Gastrocnemius medialis (tissue), 4 donors: ENCODE measurements at regions not wholly inside any gene's neighbourhood (a gene's known extent, or its start where the extent isn't known, plus 50 kb on each side); places are given as distances from the start of the nearest gene placed in this dataset.

Source experiments
- ATAC-seq, 2 donors: fragments of 150-250 bp; one replicate each; pipeline ENCODE4 v1.9.1; 2016
- DNase-seq, 2 donors: peaks; one replicate each; pipeline ENCODE4 v3.0.0-alpha.2; 2019
- H3K27ac ChIP-seq, 4 donors: fragments of 200-600 bp; sonication (generic); 1 replicate in 1 of 4; 2 replicates in 3 of 4; pipeline ENCODE4 v1.5.1; 2016 to 2018; ENCODE audit warnings: mild to moderate bottlenecking in 2 of 4, moderate library complexity in 1 of 4
- H3K27me3 ChIP-seq, 3 donors: fragments of 200-600 bp; sonication (generic) in 2 of 3; 1 replicate in 1 of 3; 2 replicates in 2 of 3; pipeline versions ENCODE4 v1.5.1 to v1.6.0; 2016 to 2019; ENCODE audit warnings: mild to moderate bottlenecking in 1 of 3, moderate library complexity in 1 of 3
- H3K36me3 ChIP-seq, 2 donors: fragments of 200-600 bp; sonication (generic) in 1 of 2; one replicate each; pipeline ENCODE4 v1.5.1; 2017 to 2018
- H3K4me1 ChIP-seq, 2 donors: fragments of 200-600 bp; sonication (generic) in 1 of 2; one replicate each; pipeline ENCODE4 v1.5.1; 2016 to 2017; ENCODE audit warnings: mild to moderate bottlenecking in 2 of 2
- H3K4me3 ChIP-seq, 4 donors: fragments of 200-600 bp; sonication (generic) in 3 of 4; 1 replicate in 1 of 4; 2 replicates in 3 of 4; pipeline ENCODE4 v1.5.1; 2016 to 2019; ENCODE audit warnings: mild to moderate bottlenecking in 2 of 4
- H3K9me3 ChIP-seq, 3 donors: fragments of 200-600 bp; sonication (generic) in 2 of 3; 1 replicate in 1 of 3; 2 replicates in 2 of 3; pipeline ENCODE4 v1.5.1; 2016 to 2019
- CTCF ChIP-seq, 5 experiments: fragments of 450-650 bp in 3 of 5; fragments of 200-600 bp in 2 of 5; sonication (generic) in 2 of 5; IDR thresholded peaks in 4 of 5; conservative IDR thresholded peaks in 1 of 5; 1 replicate in 4 of 5; 2 replicates in 1 of 5; pipeline ENCODE4 v1.5.1; 2016 to 2019; ENCODE audit warnings: antibody characterized with exemption in 5 of 5, mild to moderate bottlenecking in 3 of 5, moderate library complexity in 3 of 5
- POLR2A ChIP-seq, 2 donors: fragments of 450-650 bp; IDR thresholded peaks; one replicate each; pipeline ENCODE4 v1.6.1; 2017; ENCODE audit warnings: antibody characterized with exemption in 2 of 2, mild to moderate bottlenecking in 2 of 2, moderate library complexity in 2 of 2
- in situ Hi-C, 4 donors: fragments of 200-750 bp; cut with MboI; loops; one replicate each; pipeline versions ENCODE4 v1.15.0 to v1.8.0; 2017; ENCODE audit warnings: low sequenced_read_pairs in 4 of 4
- intact Hi-C: fragments of 100-400 bp; cut with DNase I; formaldehyde crosslinking; loops from one replicate; pipeline ENCODE4 v1.15.1; 2023; ENCODE audit warnings: low total_unique reads

DNA sequence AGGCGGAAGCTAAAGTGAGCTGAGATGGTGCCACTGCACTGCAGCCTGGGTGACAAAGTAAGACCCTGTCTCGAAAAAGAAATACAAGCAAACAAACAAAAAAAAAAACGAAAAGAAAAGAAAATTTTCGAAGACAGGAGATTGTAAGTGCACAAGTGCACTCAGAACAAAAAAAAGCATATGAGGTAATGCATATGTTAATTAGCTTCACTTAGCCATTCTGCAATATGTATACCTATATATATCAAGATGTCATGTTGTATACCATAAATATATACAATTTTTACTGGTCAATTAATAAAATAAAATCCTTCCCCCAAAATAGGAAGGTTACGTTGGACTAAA is 127.5 kb downstream of the RIN2 start:
- H3K36me3 ChIP-seq, result no peaks in the 10 kb centered on the region
- intact Hi-C loops, result loop anchor here (5.0 kb wide), 5 partner anchors 52 to 193 kb away; no protein-coding TSS in a partner anchor
- peak overlapping the region; percentile 67 to 80 (median 77) for H3K27ac ChIP-seq
- no peaks in the 10 kb centered on the region for H3K27me3 ChIP-seq
- no peak for TF ChIP-seq POLR2A (IDR thresholded peaks at IDR 0.05)
- no peak for TF ChIP-seq CTCF (IDR thresholded peaks at IDR 0.05 in 4 of 5, conservative IDR thresholded peaks at IDR 0.05 in 1 of 5)
- no peaks in the 10 kb centered on the region for H3K9me3 ChIP-seq
- DNase-seq (no peak), ATAC-seq (no peak)
- peak overlapping the region in 3 of 4 donors; percentile 36 to 42 (median 38) for H3K4me3 ChIP-seq
- in situ Hi-C loops, result loop anchor here in 2 of 4 donors (10.0 to 25.0 kb wide), 2 partner anchors 59 to 198 kb away; no protein-coding TSS in a partner anchor
- H3K4me1 ChIP-seq, result peaks cover 45 to 56% of the 10 kb centered on the region in 2 donors

- ATAC-seq, result peak in 1 of 2 donors; percentile 40
- Histone ChIP-seq H3K4me1 (peaks cover 50 to 61% of the 10 kb centered on the region in 2 donors), H3K27ac (peak overlapping the region; percentile 67 to 80 (median 77)), H3K36me3 (no peaks in the 10 kb centered on the region), H3K9me3 (no peaks in the 10 kb centered on the region), H3K27me3 (no peaks in the 10 kb centered on the region), H3K4me3 (peak overlapping the region; percentile 36 to 42 (median 38))
- intact Hi-C loops (loop anchor here (2.0 to 5.0 kb wide), 6 partner anchors 31 to 194 kb away; no protein-coding TSS in a partner anchor), in situ Hi-C loops (loop anchor here in 2 of 4 donors (10.0 to 25.0 kb wide), 2 partner anchors 59 to 199 kb away; no protein-coding TSS in a partner anchor)
- TF ChIP-seq POLR2A (IDR thresholded peaks at IDR 0.05) (no peak), CTCF (IDR thresholded peaks at IDR 0.05 in 4 of 5, conservative IDR thresholded peaks at IDR 0.05 in 1 of 5) (no peak)
- DNase-seq, result peak in 1 of 2 donors; percentile 31
These were observed 128.0 kb downstream of the RIN2 start for GRCh38 chr20:19885939-19886660.

- Histone ChIP-seq H3K27me3 (no peaks in the 10 kb centered on the region), H3K4me3 (peak overlapping the region; percentile 36 to 42 (median 38)), H3K4me1 (peaks cover 50 to 64% of the 10 kb centered on the region in 2 donors), H3K27ac (peak overlapping the region; percentile 67 to 80 (median 77)), H3K9me3 (no peaks in the 10 kb centered on the region), H3K36me3 (no peaks in the 10 kb centered on the region)
- no peak for DNase-seq
- in situ Hi-C loops (loop anchor here in 2 of 4 donors (10.0 to 25.0 kb wide), 2 partner anchors 58 to 199 kb away; no protein-coding TSS in a partner anchor), intact Hi-C loops (loop anchor here (2.0 to 5.0 kb wide), 6 partner anchors 30 to 194 kb away; no protein-coding TSS in a partner anchor)
- no peak for TF ChIP-seq CTCF (IDR thresholded peaks at IDR 0.05 in 4 of 5, conservative IDR thresholded peaks at IDR 0.05 in 1 of 5)
- no peak for TF ChIP-seq POLR2A (IDR thresholded peaks at IDR 0.05)
- ATAC-seq, result no peak
These were observed 128.7 kb downstream of the RIN2 start for GRCh38 chr20:19886661-19887288.

GRCh38 chr20:19887556-19888268 is 129.4 kb upstream of the NAA20 start:
- Histone ChIP-seq H3K9me3 (no peaks in the 10 kb centered on the region), H3K27ac (peak overlapping the region; percentile 67 to 80 (median 77)), H3K27me3 (no peaks in the 10 kb centered on the region), H3K4me3 (peak overlapping the region; percentile 36 to 42 (median 38)), H3K4me1 (peaks cover 50 to 64% of the 10 kb centered on the region in 2 donors), H3K36me3 (no peaks in the 10 kb centered on the region)
- intact Hi-C loops (loop anchor here (2.0 to 5.0 kb wide), 6 partner anchors 29 to 195 kb away; no protein-coding TSS in a partner anchor), in situ Hi-C loops (loop anchor here in 2 of 4 donors (10.0 to 25.0 kb wide), 2 partner anchors 57 to 200 kb away; no protein-coding TSS in a partner anchor)
- ATAC-seq (no peak), DNase-seq (no peak)
- no peak for TF ChIP-seq CTCF (IDR thresholded peaks at IDR 0.05 in 4 of 5, conservative IDR thresholded peaks at IDR 0.05 in 1 of 5)
- TF ChIP-seq POLR2A (IDR thresholded peaks at IDR 0.05), result no peak
